ENCODE measurements at regions not wholly inside any gene's neighbourhood (a gene's known extent, or its start where the extent isn't known, plus 50 kb on each side); places are given as distances from the start of the nearest gene placed in this dataset.

DNA sequence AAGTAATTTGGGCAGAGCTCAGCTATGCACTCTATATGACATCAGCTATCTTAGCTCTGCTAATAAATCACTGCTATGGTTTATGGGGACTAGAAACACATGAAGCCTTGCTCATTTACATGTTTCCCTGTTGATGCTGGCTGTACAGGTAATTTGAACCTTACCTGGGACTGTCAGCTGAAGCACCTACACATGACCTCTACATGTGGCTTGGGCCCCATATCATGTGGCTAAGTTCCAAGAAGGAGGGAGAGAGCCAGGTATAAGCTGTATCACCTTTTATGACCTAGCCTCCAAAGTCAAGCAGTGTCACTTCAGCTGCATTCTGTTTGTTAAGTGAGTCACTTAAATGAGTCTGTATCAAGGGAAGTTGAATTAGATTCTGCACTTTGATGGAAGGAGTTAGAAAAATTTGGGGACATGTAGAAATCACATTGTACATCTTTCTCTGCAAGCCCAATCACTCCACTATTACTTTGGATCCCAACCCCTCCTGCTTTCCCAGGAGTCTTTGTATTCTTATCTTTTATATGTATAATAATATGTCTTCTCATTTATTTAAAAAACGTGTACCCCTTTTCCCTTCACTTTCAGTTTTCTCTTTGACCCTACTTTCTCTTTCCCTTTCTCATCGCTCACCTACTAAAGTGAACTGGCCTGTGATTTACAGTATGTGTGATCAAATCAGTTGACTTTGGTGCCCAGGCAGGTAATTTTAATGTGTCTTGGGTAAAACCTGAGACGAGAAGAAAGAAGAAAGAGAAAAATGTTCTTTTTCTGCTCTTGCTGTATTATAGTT is 53.4 kb upstream of the PRKACB start:
- Histone ChIP-seq H3K9ac (ENCODE audit: low read depth, low read length) (no peak overlapping the region), H3K4me1 (ENCODE audit: insufficient read depth, low read length) (no peaks in the 10 kb centered on the region), H3K27me3 (ENCODE audit: insufficient read depth, low read length) (no peaks in the 10 kb centered on the region), H3K27ac (ENCODE audit: low read length) (no peak overlapping the region), H3K4me3 (ENCODE audit: low read length) (no peak overlapping the region), H3K9me3 (ENCODE audit: insufficient read depth, low read depth, low read length) (0 out of 2 replicates have a peak, but pooled peaks cover 5% of the 10 kb centered on the region), H3K36me3 (ENCODE audit: insufficient read depth, low read depth, low read length) (no peaks in the 10 kb centered on the region)

DNA sequence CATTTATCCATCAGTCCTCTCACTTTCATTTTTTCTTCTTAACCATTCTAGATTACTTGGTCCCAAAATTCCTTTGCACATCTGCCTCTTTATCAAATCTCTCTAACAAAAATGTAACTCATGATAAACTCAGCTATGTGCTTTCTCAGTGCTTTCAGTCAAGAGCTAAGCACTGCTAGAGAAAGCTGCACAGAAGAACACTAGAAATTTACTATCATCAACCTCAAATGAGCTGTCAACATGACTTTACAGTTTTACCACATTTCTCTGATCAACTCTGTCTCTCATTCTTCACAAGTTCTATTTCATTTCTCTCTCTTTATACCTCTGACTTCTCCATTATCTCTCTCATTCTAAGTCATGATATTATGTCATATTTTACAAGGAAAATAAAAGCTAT is 54.2 kb upstream of the PRKACB start:
- no peak overlapping the region for H3K27ac ChIP-seq (ENCODE audit: low read length)

GRCh38 chr1:84089465-84089864 is 54.6 kb upstream of the PRKACB start:
- Histone ChIP-seq H3K4me3 (ENCODE audit: low read length) (no peak overlapping the region), H3K27ac (ENCODE audit: low read length) (no peak overlapping the region)

More for the DNA sequence above, 54.2 kb upstream of the PRKACB start:
- 0 out of 2 replicates have a peak, but pooled peaks cover 1% of the 10 kb centered on the region for H3K9me3 ChIP-seq (ENCODE audit: insufficient read depth, low read depth, low read length)
- H3K27me3 ChIP-seq (ENCODE audit: insufficient read depth, low read length), result no peaks in the 10 kb centered on the region
- no peak overlapping the region for H3K4me3 ChIP-seq (ENCODE audit: low read length)
- no peak overlapping the region for H3K9ac ChIP-seq (ENCODE audit: low read depth, low read length)
- no peaks in the 10 kb centered on the region for H3K36me3 ChIP-seq (ENCODE audit: insufficient read depth, low read depth, low read length)
- H3K4me1 ChIP-seq (ENCODE audit: insufficient read depth, low read length), result no peaks in the 10 kb centered on the region

DNA sequence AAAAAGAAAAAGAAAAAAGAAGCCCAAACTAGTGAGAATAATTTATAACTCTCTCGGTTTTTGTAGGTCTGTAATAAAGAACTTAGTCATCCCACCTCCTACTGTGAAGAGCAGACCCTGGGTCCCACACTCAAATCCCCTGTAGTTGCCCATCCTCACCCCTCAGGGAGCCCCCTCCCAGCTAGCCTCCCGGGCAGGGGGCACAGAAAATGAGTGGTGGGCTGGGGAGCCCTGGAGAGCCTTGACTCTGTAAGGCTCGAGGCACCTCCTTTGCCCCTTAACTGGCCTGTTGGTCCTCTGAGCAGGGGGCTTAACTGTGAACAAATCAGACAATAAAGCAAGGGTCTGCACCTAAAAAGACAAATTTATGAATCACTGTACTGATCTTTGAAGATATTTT is 57.5 kb upstream of the PRKACB start:
- Histone ChIP-seq H3K27me3 (ENCODE audit: insufficient read depth, low read length) (no peaks in the 10 kb centered on the region), H3K27ac (ENCODE audit: low read length) (no peak overlapping the region), H3K4me1 (ENCODE audit: insufficient read depth, low read length) (no peaks in the 10 kb centered on the region), H3K4me3 (ENCODE audit: low read length) (no peak overlapping the region), H3K9me3 (ENCODE audit: insufficient read depth, low read depth, low read length) (no peaks in the 10 kb centered on the region), H3K36me3 (ENCODE audit: insufficient read depth, low read depth, low read length) (no peaks in the 10 kb centered on the region), H3K9ac (ENCODE audit: low read depth, low read length) (no peak overlapping the region)

More at GRCh38 chr1:84089465-84089864, 54.6 kb upstream of the PRKACB start:
- no peak overlapping the region for H3K9ac ChIP-seq (ENCODE audit: low read depth, low read length)
- H3K27me3 ChIP-seq (ENCODE audit: insufficient read depth, low read length), result no peaks in the 10 kb centered on the region
- H3K36me3 ChIP-seq (ENCODE audit: insufficient read depth, low read depth, low read length), result no peaks in the 10 kb centered on the region
- no peaks in the 10 kb centered on the region for H3K4me1 ChIP-seq (ENCODE audit: insufficient read depth, low read length)
- H3K9me3 ChIP-seq (ENCODE audit: insufficient read depth, low read depth, low read length), result no peaks in the 10 kb centered on the region

GRCh38 chr1:84086189-84086588 is 57.9 kb upstream of the PRKACB start:
- Histone ChIP-seq H3K9me3 (ENCODE audit: insufficient read depth, low read depth, low read length) (no peaks in the 10 kb centered on the region), H3K4me3 (ENCODE audit: low read length) (no peak overlapping the region)

DNA sequence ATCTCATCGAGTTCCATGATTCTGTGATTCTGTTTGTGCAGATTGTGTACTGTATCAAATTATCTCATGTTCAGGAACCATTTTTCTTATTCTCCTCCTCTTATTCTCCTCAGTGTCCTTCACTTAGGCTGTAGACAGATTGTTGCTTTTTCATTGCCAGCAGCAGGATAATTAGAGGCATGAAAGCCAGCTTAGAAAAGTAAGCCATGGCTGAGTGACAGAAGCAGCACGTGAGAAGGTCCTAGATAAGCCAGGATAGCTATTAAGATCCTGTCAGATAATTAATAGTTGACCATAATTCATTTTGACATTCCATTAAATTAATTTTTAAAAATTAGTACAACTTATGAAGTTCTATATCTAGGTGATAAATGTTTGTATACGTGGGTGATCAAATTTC is 60.8 kb upstream of the PRKACB start:
- no peak overlapping the region for H3K4me3 ChIP-seq (ENCODE audit: low read length)
- H3K36me3 ChIP-seq (ENCODE audit: insufficient read depth, low read depth, low read length), result no peaks in the 10 kb centered on the region
- no peaks in the 10 kb centered on the region for H3K9me3 ChIP-seq (ENCODE audit: insufficient read depth, low read depth, low read length)
- H3K9ac ChIP-seq (ENCODE audit: low read depth, low read length), result no peak overlapping the region
- H3K27ac ChIP-seq (ENCODE audit: low read length), result no peak overlapping the region
- H3K4me1 ChIP-seq (ENCODE audit: insufficient read depth, low read length), result peaks cover 4% of the 10 kb centered on the region
- no peaks in the 10 kb centered on the region for H3K27me3 ChIP-seq (ENCODE audit: insufficient read depth, low read length)

More at GRCh38 chr1:84086189-84086588, 57.9 kb upstream of the PRKACB start:
- Histone ChIP-seq H3K27ac (ENCODE audit: low read length) (no peak overlapping the region), H3K4me1 (ENCODE audit: insufficient read depth, low read length) (no peaks in the 10 kb centered on the region), H3K27me3 (ENCODE audit: insufficient read depth, low read length) (no peaks in the 10 kb centered on the region), H3K36me3 (ENCODE audit: insufficient read depth, low read depth, low read length) (no peaks in the 10 kb centered on the region), H3K9ac (ENCODE audit: low read depth, low read length) (no peak overlapping the region)

DNA sequence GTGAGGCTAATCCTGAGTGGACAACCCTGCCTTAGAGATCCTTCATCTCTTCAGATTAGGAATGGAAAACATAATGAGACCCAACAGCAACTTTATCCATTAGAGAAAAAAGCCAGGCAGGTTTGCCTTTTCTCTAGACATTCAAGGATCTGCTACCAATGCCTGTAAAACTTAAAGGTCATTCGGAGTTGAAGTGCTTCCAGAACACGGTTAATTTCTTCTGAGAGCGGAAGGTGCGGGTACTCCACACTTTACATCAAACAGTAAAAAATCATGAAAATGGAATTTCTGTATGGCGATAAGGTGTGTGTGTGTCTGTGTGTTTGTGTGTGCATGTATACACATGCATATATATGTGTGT is 65.2 kb upstream of the PRKACB start:
- H3K27ac ChIP-seq (ENCODE audit: low read length), result peak overlapping the region; percentile 43
- peaks cover 4% of the 10 kb centered on the region for H3K4me1 ChIP-seq (ENCODE audit: insufficient read depth, low read length)
- peak overlapping the region; percentile 98 for H3K4me3 ChIP-seq (ENCODE audit: low read length)

GRCh38 chr1:84078108-84078841 is 65.8 kb upstream of the PRKACB start:
- H3K4me1 ChIP-seq (ENCODE audit: insufficient read depth, low read length), result peaks cover 4% of the 10 kb centered on the region
- no peaks in the 10 kb centered on the region for H3K27me3 ChIP-seq (ENCODE audit: insufficient read depth, low read length)
- H3K36me3 ChIP-seq (ENCODE audit: insufficient read depth, low read depth, low read length), result no peaks in the 10 kb centered on the region
- H3K9ac ChIP-seq (ENCODE audit: low read depth, low read length), result peak overlapping the region; percentile 85; the same call in 1 of the 2 replicates
- H3K4me3 ChIP-seq (ENCODE audit: low read length), result peak overlapping the region; percentile 98
- H3K9me3 ChIP-seq (ENCODE audit: insufficient read depth, low read depth, low read length), result no peaks in the 10 kb centered on the region
- peak overlapping the region; percentile 43 for H3K27ac ChIP-seq (ENCODE audit: low read length)

More for the DNA sequence above, 65.2 kb upstream of the PRKACB start:
- no peaks in the 10 kb centered on the region for H3K36me3 ChIP-seq (ENCODE audit: insufficient read depth, low read depth, low read length)
- H3K27me3 ChIP-seq (ENCODE audit: insufficient read depth, low read length), result no peaks in the 10 kb centered on the region
- peak overlapping the region; percentile 85; the same call in 1 of the 2 replicates for H3K9ac ChIP-seq (ENCODE audit: low read depth, low read length)
- H3K9me3 ChIP-seq (ENCODE audit: insufficient read depth, low read depth, low read length), result no peaks in the 10 kb centered on the region

DNA sequence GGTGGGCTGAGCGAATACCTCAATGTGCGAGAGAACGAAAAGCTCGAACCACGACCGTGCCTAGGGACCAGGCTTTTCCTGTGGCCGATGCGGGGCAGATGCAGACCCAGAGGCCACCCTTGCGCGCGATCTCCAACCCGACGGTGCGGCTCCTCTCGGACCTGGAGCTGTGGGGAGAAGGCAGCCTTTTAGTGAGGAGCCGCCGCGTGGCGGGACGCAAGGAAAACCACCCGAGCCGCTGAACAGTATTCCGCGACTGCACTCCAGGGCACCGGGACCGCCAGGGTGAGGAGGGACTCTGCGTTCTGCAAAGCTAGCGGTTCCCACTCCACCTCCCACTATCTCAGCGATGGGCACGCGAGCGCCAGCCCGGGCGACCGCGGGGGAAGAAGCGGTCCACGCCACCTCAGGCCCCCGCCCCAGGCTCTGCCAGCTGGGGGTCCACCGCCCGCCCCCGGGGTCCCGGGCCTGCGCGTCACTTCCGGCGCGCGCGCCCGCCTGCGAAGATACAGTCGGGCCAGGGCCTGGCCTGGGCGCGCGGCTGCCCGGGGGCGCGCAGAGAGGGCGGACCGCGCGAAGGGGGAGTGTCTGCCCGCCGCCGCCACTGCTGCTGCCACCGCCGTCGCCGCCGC is 66.5 kb upstream of the PRKACB start:
- Histone ChIP-seq H3K27ac (ENCODE audit: low read length) (peak overlapping the region; percentile 23), H3K27me3 (ENCODE audit: insufficient read depth, low read length) (no peaks in the 10 kb centered on the region), H3K9me3 (ENCODE audit: insufficient read depth, low read depth, low read length) (no peaks in the 10 kb centered on the region), H3K4me3 (ENCODE audit: low read length) (peak overlapping the region; percentile 82), H3K9ac (ENCODE audit: low read depth, low read length) (peak overlapping the region; percentile 92), H3K36me3 (ENCODE audit: insufficient read depth, low read depth, low read length) (no peaks in the 10 kb centered on the region), H3K4me1 (ENCODE audit: insufficient read depth, low read length) (peaks cover 4% of the 10 kb centered on the region)

GRCh38 chr1:84073266-84073665 is 70.8 kb upstream of the PRKACB start:
- H3K9ac ChIP-seq (ENCODE audit: low read depth, low read length), result no peak overlapping the region
- H3K27ac ChIP-seq (ENCODE audit: low read length), result no peak overlapping the region
- H3K4me1 ChIP-seq (ENCODE audit: insufficient read depth, low read length), result no peaks in the 10 kb centered on the region
- no peak overlapping the region for H3K4me3 ChIP-seq (ENCODE audit: low read length)
- no peaks in the 10 kb centered on the region for H3K27me3 ChIP-seq (ENCODE audit: insufficient read depth, low read length)
- no peaks in the 10 kb centered on the region for H3K36me3 ChIP-seq (ENCODE audit: insufficient read depth, low read depth, low read length)
- peaks cover 32% of the 10 kb centered on the region for H3K9me3 ChIP-seq (ENCODE audit: insufficient read depth, low read depth, low read length)

DNA sequence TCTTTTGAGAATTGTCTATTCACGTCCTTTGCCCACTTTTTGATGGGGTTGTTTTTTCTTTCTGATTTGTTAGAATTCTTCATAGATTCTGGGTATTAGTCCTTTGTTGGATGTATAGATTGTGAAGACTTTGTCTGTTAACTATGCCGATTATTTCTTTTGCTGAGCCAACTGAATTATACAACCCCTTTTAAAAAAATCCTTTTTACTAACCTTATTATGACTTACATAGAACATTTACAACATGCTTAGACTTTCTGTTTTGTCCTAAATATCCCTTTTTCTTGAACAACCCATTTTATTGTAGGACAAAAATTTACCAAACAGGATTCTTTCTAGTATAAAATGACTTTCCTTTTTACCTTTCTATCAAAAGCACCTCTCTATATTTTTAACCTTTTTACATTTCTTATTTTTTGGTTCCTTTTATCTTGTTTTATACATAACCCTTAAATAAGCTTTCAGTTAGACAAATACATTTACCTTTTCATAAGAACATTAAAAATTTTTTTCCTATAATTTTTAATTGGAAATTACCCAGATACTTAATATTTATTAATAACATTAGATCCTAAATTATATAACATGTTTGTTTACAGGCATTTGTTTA is 70.4 kb upstream of the TTLL7 start:
- no peaks in the 10 kb centered on the region for H3K4me1 ChIP-seq (ENCODE audit: insufficient read depth, low read length)
- H3K27me3 ChIP-seq (ENCODE audit: insufficient read depth, low read length), result no peaks in the 10 kb centered on the region
- H3K36me3 ChIP-seq (ENCODE audit: insufficient read depth, low read depth, low read length), result no peaks in the 10 kb centered on the region

More for the DNA sequence above, 70.4 kb upstream of the TTLL7 start:
- Histone ChIP-seq H3K9ac (ENCODE audit: low read depth, low read length) (no peak overlapping the region), H3K9me3 (ENCODE audit: insufficient read depth, low read depth, low read length) (peaks cover 49% of the 10 kb centered on the region), H3K27ac (ENCODE audit: low read length) (no peak overlapping the region), H3K4me3 (ENCODE audit: low read length) (no peak overlapping the region)
